Activated CD4-positive, CD25-positive, alpha-beta regulatory T cell treated with anti-CD3 and anti-CD28 coated beads, Interleukin-2, amount 50 U/mL, for 72 hours (primary cell): ENCODE measurements at regions not wholly inside any gene's neighbourhood (a gene's known extent, or its start where the extent isn't known, plus 50 kb on each side); places are given as distances from the start of the nearest gene placed in this dataset.

ENCODE experiments used
- DNase-seq: peaks from one replicate; pipeline ENCODE4 v3.0.0; 2021

GRCh38 chr11:29336727-29337575 is 679.9 kb downstream of the KCNA4 start:
- no peak for DNase-seq

- DNase-seq: no peak
These were observed 682.1 kb downstream of the KCNA4 start for GRCh38 chr11:29334776-29335130.

- DNase-seq: no peak
These were observed 682.6 kb downstream of the KCNA4 start for GRCh38 chr11:29333993-29334775.

GRCh38 chr11:29331451-29332010 is 685.3 kb downstream of the KCNA4 start:
- no peak for DNase-seq

DNA sequence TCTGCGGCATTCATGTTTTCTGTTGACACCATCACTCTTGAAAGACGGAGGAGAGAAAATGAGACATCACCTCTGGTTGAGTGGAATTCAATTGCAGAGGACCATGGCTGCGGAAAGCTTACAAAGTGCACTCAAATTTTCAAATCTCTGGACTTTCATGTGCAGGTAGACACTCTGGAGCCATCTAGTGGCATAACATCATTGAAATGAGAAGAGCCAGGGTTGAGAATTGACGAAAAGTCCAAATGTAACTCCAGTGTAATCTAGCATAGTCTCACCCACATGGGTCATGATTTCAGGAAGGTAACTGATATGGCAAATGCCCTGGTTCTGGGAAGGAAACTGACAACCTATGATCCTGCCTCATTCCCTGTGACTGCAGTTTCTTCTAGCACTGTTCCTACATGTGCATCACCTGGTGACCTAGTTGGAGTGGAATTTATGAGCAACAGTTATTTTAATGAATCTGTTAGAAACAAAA is 687.8 kb downstream of the KCNA4 start:
- no peak for DNase-seq

- DNase-seq: no peak
These were observed 688.9 kb downstream of the KCNA4 start for GRCh38 chr11:29327891-29328290.

GRCh38 chr11:29326757-29327156 is 690.1 kb downstream of the KCNA4 start:
- no peak for DNase-seq

DNA sequence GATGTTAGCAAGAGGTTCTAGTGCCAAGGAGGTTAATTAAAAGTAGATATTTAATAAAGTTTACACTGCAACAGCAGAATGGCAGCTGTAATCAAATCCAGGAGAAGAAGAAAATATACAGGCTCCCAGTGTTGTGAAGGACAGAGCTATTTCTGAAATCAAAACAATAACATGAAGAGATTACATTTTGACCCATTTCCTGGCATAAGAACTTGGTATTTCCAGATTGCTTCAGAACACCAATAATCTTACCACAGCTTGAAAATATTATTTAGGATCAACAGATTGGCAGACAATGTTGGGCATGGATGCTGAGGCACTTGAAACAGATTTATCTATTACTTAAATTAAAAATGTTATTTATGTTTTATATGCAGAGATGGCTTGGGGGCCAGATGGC is 692.5 kb downstream of the KCNA4 start:
- no peak for DNase-seq

GRCh38 chr11:29321293-29322132 is 695.3 kb downstream of the KCNA4 start:
- DNase-seq: no peak

- DNase-seq: no peak
These were observed 696.6 kb downstream of the KCNA4 start for GRCh38 chr11:29320196-29320595.

GRCh38 chr11:29319210-29319609 is 697.6 kb downstream of the KCNA4 start:
- no peak for DNase-seq

- DNase-seq: no peak
These were observed 698.5 kb downstream of the KCNA4 start for GRCh38 chr11:29318134-29318845.

GRCh38 chr11:29317694-29318093 is 699.1 kb downstream of the KCNA4 start:
- no peak for DNase-seq

DNA sequence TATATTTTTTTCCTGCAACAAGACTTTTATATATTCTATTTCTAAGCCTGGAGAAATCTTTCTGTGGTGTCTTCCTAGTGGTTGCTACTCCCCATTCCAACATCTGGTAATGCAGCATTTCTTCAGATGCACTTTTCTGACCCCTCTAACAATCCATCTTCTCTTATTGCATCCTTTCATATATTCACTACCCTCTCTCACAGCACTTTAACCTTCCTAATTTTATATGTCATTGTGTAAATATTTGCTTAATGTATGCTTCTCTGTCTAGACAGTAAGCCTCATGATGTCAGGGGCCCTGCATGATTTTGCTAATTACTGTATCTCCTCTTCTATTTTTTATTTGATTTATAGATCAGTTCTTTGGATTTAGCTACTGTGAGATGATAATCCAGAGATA is 701.6 kb downstream of the KCNA4 start:
- no peak for DNase-seq

GRCh38 chr11:29314211-29314610 is 702.6 kb downstream of the KCNA4 start:
- DNase-seq: no peak

- DNase-seq: no peak
These were observed 704.0 kb downstream of the KCNA4 start for GRCh38 chr11:29312812-29313211.

GRCh38 chr11:29310725-29311342 is 706.0 kb downstream of the KCNA4 start:
- DNase-seq: no peak

GRCh38 chr11:29309992-29310391 is 706.8 kb downstream of the KCNA4 start:
- DNase-seq: no peak

DNA sequence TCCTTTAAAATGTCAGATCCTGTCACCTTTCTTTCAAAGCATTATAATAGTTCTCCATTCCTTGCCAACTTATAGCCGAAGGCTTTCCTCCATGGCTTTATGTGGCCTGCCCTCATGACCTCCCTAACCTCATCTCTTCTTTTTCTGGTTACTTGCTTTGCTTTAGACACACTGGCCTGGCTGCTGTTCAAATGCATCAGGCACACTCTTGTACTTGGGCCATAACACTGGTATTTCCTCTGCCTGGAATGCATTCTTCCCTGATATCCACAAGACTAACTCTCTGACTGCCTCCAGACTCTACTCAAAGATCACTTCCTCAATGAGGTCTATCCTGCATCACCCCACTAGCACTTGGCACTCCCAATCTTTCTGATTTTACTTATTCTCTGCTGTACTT is 710.3 kb downstream of the KCNA4 start:
- no peak for DNase-seq

DNA sequence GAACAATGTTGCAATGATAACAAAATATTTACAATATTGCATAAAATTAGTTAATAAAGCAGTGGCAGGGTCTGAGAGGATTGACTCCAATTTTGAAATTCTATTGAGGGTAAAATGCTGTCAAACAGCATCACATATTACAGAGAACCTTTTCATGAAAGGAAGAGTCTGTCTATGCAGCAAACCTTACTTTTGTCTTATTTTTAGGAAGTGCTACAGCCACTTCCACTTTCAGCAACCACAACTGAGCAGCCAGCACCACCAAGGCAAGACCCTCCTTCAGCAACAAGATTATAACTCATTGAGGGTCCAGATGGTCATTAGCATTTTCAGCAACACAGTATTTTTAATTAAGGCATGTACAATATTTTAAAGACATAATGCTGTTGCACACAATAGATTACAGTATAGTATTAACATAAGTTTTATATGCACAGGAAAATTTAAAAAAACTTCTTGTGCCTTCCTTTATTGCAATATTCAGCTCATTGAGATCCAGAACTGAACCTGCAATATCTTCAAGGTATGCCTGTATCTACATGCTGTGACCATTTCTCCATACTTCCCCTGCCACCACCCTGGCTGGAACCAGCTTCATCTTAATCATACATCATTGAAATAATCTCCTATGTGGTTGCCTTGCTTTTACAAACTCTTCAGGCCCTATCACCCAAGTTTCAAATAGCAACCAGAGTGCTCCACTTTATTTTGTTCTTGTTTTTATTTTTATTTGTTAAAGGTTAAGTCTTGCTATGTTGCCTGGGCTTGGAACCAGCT is 711.2 kb downstream of the KCNA4 start:
- DNase-seq: no peak

DNA sequence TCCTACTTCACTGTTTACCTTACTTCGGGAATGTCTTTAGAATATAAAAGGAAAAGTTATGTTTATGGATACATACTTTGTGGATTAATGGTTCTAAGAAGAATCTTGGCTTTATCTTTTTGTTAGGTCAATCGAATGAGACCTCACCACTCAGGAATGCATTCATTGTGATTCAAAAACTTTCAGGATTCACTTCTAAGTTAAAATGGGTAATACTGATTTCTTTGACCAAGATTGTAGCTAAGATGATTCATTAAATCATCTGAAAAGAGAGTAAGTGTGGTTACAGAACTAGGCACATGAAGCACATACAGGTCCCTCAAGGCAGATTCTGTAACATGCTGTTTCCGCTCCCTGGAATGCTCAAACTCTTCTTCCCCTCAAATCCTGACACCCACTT is 716.4 kb downstream of the KCNA4 start:
- no peak for DNase-seq
